ENCODE measurements at regions not wholly inside any gene's neighbourhood (a gene's known extent, or its start where the extent isn't known, plus 50 kb on each side); places are given as distances from the start of the nearest gene placed in this dataset.

- TF ChIP-seq POLR2A (IDR thresholded peaks at IDR 0.05; ENCODE audit: low read depth, low read length) (no peak), POLR2AphosphoS5 (IDR thresholded peaks at IDR 0.05; ENCODE audit: low read depth, low read length) (no peak), TAF1 (IDR thresholded peaks at IDR 0.05; ENCODE audit: borderline replicate concordance, low read depth, low read length) (no peak)
Observed at GRCh38 chr9:124188331-124189110, 69.2 kb upstream of the NEK6 start.

Data from GM12892 (cell line).